K562 (cell line): ENCODE measurements at regions not wholly inside any gene's neighbourhood (a gene's known extent, or its start where the extent isn't known, plus 50 kb on each side); places are given as distances from the start of the nearest gene placed in this dataset.

Experiments used
- ATF4 ChIP-seq: fragments of 450-650 bp; formaldehyde crosslinking; IDR thresholded peaks from 2 replicates; pipeline ENCODE4 v1.4.0; 2022; ENCODE audit warnings: mild to moderate bottlenecking, moderate library complexity
- CTCF ChIP-seq, 3 experiments: IDR thresholded peaks in 2 of 3; conservative IDR thresholded peaks in 1 of 3; 2 replicates each; pipeline ENCODE4 v1.5.1; 2011 to 2012; ENCODE audit warnings: low read length in 3 of 3, mild to moderate bottlenecking in 3 of 3, control low read depth in 2 of 3, improper control_type of control experiment in 1 of 3, inconsistent platforms in 1 of 3, low read depth in 1 of 3, mixed read lengths in 1 of 3, moderate library complexity in 1 of 3; ENCODE audit not compliant: insufficient read depth in 2 of 3
- MBD1 ChIP-seq: fragments of 250-450 bp; sonication (Bioruptor Pico); IDR thresholded peaks from 2 replicates; pipeline ENCODE4 v1.8.0; 2022; ENCODE audit warnings: inconsistent platforms
- PPARD ChIP-seq: fragments of 250-450 bp; sonication (Bioruptor Pico); IDR thresholded peaks from 2 replicates; pipeline ENCODE4 v1.8.0; 2022; ENCODE audit warnings: inconsistent platforms, mild to moderate bottlenecking, moderate library complexity
- ZMIZ1 ChIP-seq, 2 experiments: fragments of 150-350 bp in 1 of 2; IDR thresholded peaks; 2 replicates each; pipeline ENCODE4 v1.6.1; 2012 to 2016; ENCODE audit warnings: low read depth in 2 of 2, low read length in 2 of 2, mild to moderate bottlenecking in 1 of 2, moderate library complexity in 1 of 2

GRCh38 chr4:62133101-62133897, 933.2 kb downstream of the ADGRL3 start:
- TF ChIP-seq CTCF (IDR thresholded peaks at IDR 0.05 in 2 of 3, conservative IDR thresholded peaks at IDR 0.05 in 1 of 3; ENCODE audit: insufficient read depth in 2 of 3, low read depth in 1 of 3, low read length in 3 of 3): no peak
- no peak for TF ChIP-seq PPARD (CRISPR knock-in tag)
- no peak for TF ChIP-seq ATF4 (CRISPR knock-in tag)
- TF ChIP-seq MBD1: no peak
- TF ChIP-seq ZMIZ1 (IDR thresholded peaks at IDR 0.05; ENCODE audit: low read depth in 2 of 2, low read length in 2 of 2): no peak
